PFSK-1 (cell line): ENCODE measurements at regions not wholly inside any gene's neighbourhood (a gene's known extent, or its start where the extent isn't known, plus 50 kb on each side); places are given as distances from the start of the nearest gene placed in this dataset.

ENCODE experiments used
- POLR2AphosphoS5 ChIP-seq: IDR thresholded peaks from 2 replicates; pipeline ENCODE4 v1.6.1; 2012; ENCODE audit warnings: low read depth, mild to moderate bottlenecking, control low read depth, low read length, moderate library complexity
- REST ChIP-seq, 2 experiments: IDR thresholded peaks; 2 replicates each; pipeline versions ENCODE4 v1.6.1 to v1.8.0; 2011 to 2012; ENCODE audit warnings: low read depth in 2 of 2, low read length in 2 of 2, control low read depth in 1 of 2, inconsistent platforms in 1 of 2, mild to moderate bottlenecking in 1 of 2, moderate library complexity in 1 of 2; ENCODE audit not compliant: insufficient read depth in 1 of 2
- SIN3A ChIP-seq: IDR thresholded peaks from 2 replicates; pipeline ENCODE4 v1.6.1; 2012; ENCODE audit warnings: mild to moderate bottlenecking, low read length, moderate library complexity, borderline replicate concordance; ENCODE audit not compliant: insufficient read depth
- TAF1 ChIP-seq: IDR thresholded peaks from 2 replicates; pipeline ENCODE4 v1.6.1; 2012; ENCODE audit warnings: low read length, control low read depth, borderline replicate concordance; ENCODE audit not compliant: insufficient read depth

- no peak for TF ChIP-seq POLR2AphosphoS5
- no peak for TF ChIP-seq SIN3A
- TF ChIP-seq TAF1, result no peak
- no peak for TF ChIP-seq REST (IDR thresholded peaks at IDR 0.05; ENCODE audit: insufficient read depth in 1 of 2, low read depth in 2 of 2, low read length in 2 of 2)
These were observed 87.2 kb upstream of the ZNF507 start for GRCh38 chr19:32258167-32258566.
